Kidney epithelial cell (primary cell): ENCODE measurements at regions not wholly inside any gene's neighbourhood (a gene's known extent, or its start where the extent isn't known, plus 50 kb on each side); places are given as distances from the start of the nearest gene placed in this dataset.

Source experiments
- DNase-seq: peaks from one replicate; pipeline ENCODE4 v3.0.0-alpha.2; 2010; ENCODE audit warnings: low read depth
- H3K27me3 ChIP-seq: 2 replicates; pipeline ENCODE4 v1.6.0; 2011; ENCODE audit warnings: low read length; ENCODE audit not compliant: control insufficient read depth, insufficient read depth
- H3K36me3 ChIP-seq: 2 replicates; pipeline ENCODE4 v1.5.1; 2011; ENCODE audit warnings: low read length; ENCODE audit not compliant: control insufficient read depth, insufficient read depth
- H3K4me3 ChIP-seq: 2 replicates; pipeline ENCODE4 v1.5.1; 2011; ENCODE audit warnings: low read depth, mild to moderate bottlenecking, control low read depth, low read length
- TF ChIP-seq, protein P1 (sequence below): IDR thresholded peaks from 2 replicates; pipeline ENCODE4 v1.5.1; 2011; ENCODE audit warnings: mild to moderate bottlenecking, moderate library complexity, low read length, control low read depth, inconsistent platforms; ENCODE audit not compliant: insufficient read depth, poor library complexity, severe bottlenecking

GRCh38 chr9:1738511-1739100 lies 276.5 kb upstream of the SMARCA2 start:
- no peak overlapping the region for H3K4me3 ChIP-seq
- no peaks in the 10 kb centered on the region for H3K27me3 ChIP-seq
- H3K36me3 ChIP-seq: no peaks in the 10 kb centered on the region
- TF ChIP-seq, protein P1, sequence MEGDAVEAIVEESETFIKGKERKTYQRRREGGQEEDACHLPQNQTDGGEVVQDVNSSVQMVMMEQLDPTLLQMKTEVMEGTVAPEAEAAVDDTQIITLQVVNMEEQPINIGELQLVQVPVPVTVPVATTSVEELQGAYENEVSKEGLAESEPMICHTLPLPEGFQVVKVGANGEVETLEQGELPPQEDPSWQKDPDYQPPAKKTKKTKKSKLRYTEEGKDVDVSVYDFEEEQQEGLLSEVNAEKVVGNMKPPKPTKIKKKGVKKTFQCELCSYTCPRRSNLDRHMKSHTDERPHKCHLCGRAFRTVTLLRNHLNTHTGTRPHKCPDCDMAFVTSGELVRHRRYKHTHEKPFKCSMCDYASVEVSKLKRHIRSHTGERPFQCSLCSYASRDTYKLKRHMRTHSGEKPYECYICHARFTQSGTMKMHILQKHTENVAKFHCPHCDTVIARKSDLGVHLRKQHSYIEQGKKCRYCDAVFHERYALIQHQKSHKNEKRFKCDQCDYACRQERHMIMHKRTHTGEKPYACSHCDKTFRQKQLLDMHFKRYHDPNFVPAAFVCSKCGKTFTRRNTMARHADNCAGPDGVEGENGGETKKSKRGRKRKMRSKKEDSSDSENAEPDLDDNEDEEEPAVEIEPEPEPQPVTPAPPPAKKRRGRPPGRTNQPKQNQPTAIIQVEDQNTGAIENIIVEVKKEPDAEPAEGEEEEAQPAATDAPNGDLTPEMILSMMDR: no peak
- no peak for DNase-seq

DNA sequence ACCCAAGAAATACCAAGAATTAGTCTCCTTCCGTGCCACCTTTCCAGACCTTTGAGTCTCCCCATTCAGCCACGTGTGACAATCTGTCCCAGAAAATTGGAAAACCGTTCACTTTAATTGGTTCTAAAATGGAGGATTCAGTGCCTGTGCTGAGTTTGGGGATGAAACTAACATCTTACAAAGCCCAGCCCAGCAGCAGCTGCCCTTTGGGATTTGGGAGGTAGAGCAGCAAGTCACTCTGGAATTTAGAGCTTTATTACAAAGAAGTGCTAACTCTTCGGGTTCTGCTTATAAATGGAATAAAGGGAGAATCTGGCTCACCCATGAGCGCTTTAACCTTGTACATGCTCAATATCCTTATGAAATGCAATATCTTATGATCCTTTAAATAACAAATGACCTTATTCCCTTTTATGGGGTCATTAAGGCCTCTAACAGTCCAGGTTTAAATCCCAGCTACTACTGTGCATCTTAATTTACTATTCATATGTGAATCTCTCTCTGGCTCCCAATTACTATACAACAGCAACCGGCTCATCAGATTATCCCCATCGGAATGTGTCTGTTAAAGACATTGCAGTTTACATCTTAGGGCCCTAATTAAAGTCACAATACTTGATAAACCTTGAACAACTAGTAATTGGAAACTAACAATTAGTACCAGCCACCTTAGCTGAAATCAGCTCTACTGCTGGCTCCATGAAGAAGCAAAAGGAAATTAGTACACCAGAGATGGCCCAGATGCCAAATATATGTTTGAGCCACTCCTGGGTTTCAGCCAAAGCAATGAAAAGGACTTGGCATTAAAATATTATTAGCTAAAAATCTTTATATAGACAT lies 271.8 kb upstream of the SMARCA2 start:
- TF ChIP-seq, protein P1: no peak
- no peak for DNase-seq
- H3K4me3 ChIP-seq: no peak overlapping the region
- no peaks in the 10 kb centered on the region for H3K36me3 ChIP-seq
- no peaks in the 10 kb centered on the region for H3K27me3 ChIP-seq

DNA sequence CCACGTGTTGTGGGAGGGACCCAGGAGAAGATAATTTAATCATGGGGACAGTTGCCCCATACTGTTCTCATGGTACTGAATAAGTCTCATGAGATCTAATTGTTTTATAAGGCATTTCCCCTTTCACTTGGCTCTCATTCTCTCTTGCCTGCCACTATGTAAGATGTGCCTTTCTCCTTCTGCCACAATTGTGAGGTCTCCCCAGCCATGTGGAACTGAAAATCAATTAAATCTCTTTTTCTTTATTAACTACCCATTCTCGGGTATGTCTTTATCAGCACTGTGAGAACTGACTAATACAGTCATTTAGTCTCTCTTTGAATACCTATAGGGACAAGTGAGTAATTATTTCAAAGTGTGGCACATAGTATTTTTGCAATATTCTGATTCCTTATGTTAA lies 269.2 kb upstream of the SMARCA2 start:
- no peaks in the 10 kb centered on the region for H3K27me3 ChIP-seq
- TF ChIP-seq, protein P1: no peak
- DNase-seq: no peak
- no peak overlapping the region for H3K4me3 ChIP-seq
- no peaks in the 10 kb centered on the region for H3K36me3 ChIP-seq

- Histone ChIP-seq H3K4me3 (no peak overlapping the region), H3K36me3 (no peaks in the 10 kb centered on the region), H3K27me3 (no peaks in the 10 kb centered on the region)
- no peak for DNase-seq
- TF ChIP-seq, protein P1: no peak
These were observed 267.7 kb upstream of the SMARCA2 start for GRCh38 chr9:1747417-1747967.

- TF ChIP-seq, protein P1: no peak
- Histone ChIP-seq H3K36me3 (no peaks in the 10 kb centered on the region), H3K4me3 (no peak overlapping the region), H3K27me3 (no peaks in the 10 kb centered on the region)
- DNase-seq: no peak
These were observed 266.7 kb upstream of the SMARCA2 start for GRCh38 chr9:1748407-1748806.
